OCI-LY1 (cell line): ENCODE measurements at regions not wholly inside any gene's neighbourhood (a gene's known extent, or its start where the extent isn't known, plus 50 kb on each side); places are given as distances from the start of the nearest gene placed in this dataset.

Experiments used
- CTCF ChIP-seq: fragments of 200-600 bp; sonication (generic), shearing (Covaris generic); IDR thresholded peaks from 2 replicates; pipeline ENCODE4 v1.5.1; 2017; ENCODE audit warnings: mild to moderate bottlenecking, antibody characterized with exemption, low read length, moderate library complexity, mixed read lengths
- EZH2 ChIP-seq: fragments of 200-600 bp; sonication (generic), shearing (Covaris generic); IDR thresholded peaks from 2 replicates; pipeline ENCODE4 v1.8.0; 2017; ENCODE audit warnings: borderline replicate concordance, mixed run types, mild to moderate bottlenecking, antibody characterized with exemption, low read length, moderate library complexity, mixed read lengths

GRCh38 chr6:8627085-8627861 is 191.9 kb upstream of the SLC35B3 start:
- TF ChIP-seq CTCF: no peak
- no peak for TF ChIP-seq EZH2
